Activated naive CD4-positive, alpha-beta T cell (primary cell): ENCODE measurements at regions not wholly inside any gene's neighbourhood (a gene's known extent, or its start where the extent isn't known, plus 50 kb on each side); places are given as distances from the start of the nearest gene placed in this dataset.

Experiments
- DNase-seq, 4 experiments: peaks; one replicate each; lab custom pipeline; 2025; lab: John Stamatoyannopoulos, UW

- DNase-seq = no peak
Measured at GRCh38 chr2:22734373-22735045, 650.5 kb upstream of the KLHL29 start.

GRCh38 chr2:22737144-22737543 is 647.8 kb upstream of the KLHL29 start:
- no peak for DNase-seq

GRCh38 chr2:22741216-22741615 is 643.8 kb upstream of the KLHL29 start:
- no peak for DNase-seq

GRCh38 chr2:22748909-22749308 is 636.1 kb upstream of the KLHL29 start:
- DNase-seq = no peak

- DNase-seq = no peak
Measured at GRCh38 chr2:22753476-22753875, 631.5 kb upstream of the KLHL29 start.

GRCh38 chr2:22756276-22757043 is 628.5 kb upstream of the KLHL29 start:
- no peak for DNase-seq

- DNase-seq = no peak
Measured at GRCh38 chr2:22769497-22769896, 615.5 kb upstream of the KLHL29 start.

- no peak for DNase-seq
Measured at GRCh38 chr2:22784566-22784965, 600.4 kb upstream of the KLHL29 start.

- DNase-seq = no peak
Measured at GRCh38 chr2:22786817-22787216, 598.2 kb upstream of the KLHL29 start.

- no peak for DNase-seq
Measured at GRCh38 chr2:22787745-22788144, 597.2 kb upstream of the KLHL29 start.

- DNase-seq = no peak
Measured at GRCh38 chr2:22788749-22789327, 596.1 kb upstream of the KLHL29 start.

- DNase-seq = no peak
Measured at GRCh38 chr2:22795287-22795866, 589.6 kb upstream of the KLHL29 start.

- DNase-seq = no peak
Measured at GRCh38 chr2:22798386-22798785, 586.6 kb upstream of the KLHL29 start.

- no peak for DNase-seq
Measured at GRCh38 chr2:22800412-22800811, 584.6 kb upstream of the KLHL29 start.

- no peak for DNase-seq
Measured at GRCh38 chr2:22801071-22801470, 583.9 kb upstream of the KLHL29 start.

- no peak for DNase-seq
Measured at GRCh38 chr2:22801970-22802369, 583.0 kb upstream of the KLHL29 start.

GRCh38 chr2:22807872-22808271 is 577.1 kb upstream of the KLHL29 start:
- DNase-seq = no peak

GRCh38 chr2:22810602-22811001 is 574.4 kb upstream of the KLHL29 start:
- DNase-seq = no peak

- no peak for DNase-seq
Measured at GRCh38 chr2:22812065-22812680, 572.8 kb upstream of the KLHL29 start.

- no peak for DNase-seq
Measured at GRCh38 chr2:22817197-22817596, 567.8 kb upstream of the KLHL29 start.

GRCh38 chr2:22821458-22821857 is 563.5 kb upstream of the KLHL29 start:
- no peak for DNase-seq

- DNase-seq = no peak
Measured at GRCh38 chr2:22822835-22823234, 562.1 kb upstream of the KLHL29 start.
